ENCODE measurements at regions not wholly inside any gene's neighbourhood (a gene's known extent, or its start where the extent isn't known, plus 50 kb on each side); places are given as distances from the start of the nearest gene placed in this dataset.

DNA sequence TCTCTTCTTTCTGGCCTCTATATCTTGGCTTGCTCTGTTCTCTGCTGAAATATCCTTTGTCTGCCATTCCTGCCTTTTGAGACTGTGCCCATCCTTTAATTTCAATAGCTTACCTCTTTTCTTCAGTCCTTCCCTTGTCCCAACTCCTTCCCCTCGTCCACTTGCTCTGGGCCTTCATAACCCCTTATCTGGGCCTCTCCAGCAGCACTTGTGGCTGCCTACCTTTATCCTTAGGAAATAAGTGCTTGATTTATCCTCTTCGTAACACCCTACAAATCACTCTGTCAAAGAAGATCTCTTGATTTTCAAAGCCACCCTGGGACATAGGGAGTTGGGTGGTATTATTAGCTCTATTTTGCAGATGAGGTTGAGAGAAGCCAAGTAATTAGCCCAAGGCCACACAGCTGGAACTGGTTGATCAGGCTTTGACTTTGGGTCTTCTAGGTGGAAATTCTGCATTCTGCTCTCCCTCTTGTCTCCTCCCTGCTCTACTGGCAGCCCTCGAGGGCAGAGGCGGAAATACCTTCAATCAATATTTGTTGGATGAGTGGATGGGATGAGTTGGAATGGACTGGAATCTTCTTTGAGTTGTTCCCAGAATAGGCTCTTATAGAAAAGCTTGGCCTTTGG is 84.0 kb upstream of the TLE3 start:
- no peak for TF ChIP-seq CTCF (IDR thresholded peaks at IDR 0.05)
- TF ChIP-seq EP300 (IDR thresholded peaks at IDR 0.05) = no peak
- TF ChIP-seq POLR2A (IDR thresholded peaks at IDR 0.05; ENCODE audit: low read depth) = no peak
- TF ChIP-seq POLR2AphosphoS5 (IDR thresholded peaks at IDR 0.05) = no peak
